SU-DHL-6 (cell line): ENCODE measurements at regions not wholly inside any gene's neighbourhood (a gene's known extent, or its start where the extent isn't known, plus 50 kb on each side); places are given as distances from the start of the nearest gene placed in this dataset.

ENCODE experiments used
- EZH2phosphoT487 ChIP-seq: fragments of 200-600 bp; sonication (generic), shearing (Covaris generic); conservative IDR thresholded peaks from 2 replicates; pipeline ENCODE4 v1.6.1; 2018; ENCODE audit warnings: mild to moderate bottlenecking, antibody characterized with exemption, low read length, moderate library complexity, mixed read lengths
- TF ChIP-seq, protein P1 (sequence below): fragments of 200-600 bp; sonication (generic); IDR thresholded peaks from one replicate; pipeline ENCODE4 v1.5.1; 2017; ENCODE audit warnings: antibody characterized with exemption, mild to moderate bottlenecking, low read length, moderate library complexity; ENCODE audit not compliant: insufficient read depth, poor library complexity, severe bottlenecking

DNA sequence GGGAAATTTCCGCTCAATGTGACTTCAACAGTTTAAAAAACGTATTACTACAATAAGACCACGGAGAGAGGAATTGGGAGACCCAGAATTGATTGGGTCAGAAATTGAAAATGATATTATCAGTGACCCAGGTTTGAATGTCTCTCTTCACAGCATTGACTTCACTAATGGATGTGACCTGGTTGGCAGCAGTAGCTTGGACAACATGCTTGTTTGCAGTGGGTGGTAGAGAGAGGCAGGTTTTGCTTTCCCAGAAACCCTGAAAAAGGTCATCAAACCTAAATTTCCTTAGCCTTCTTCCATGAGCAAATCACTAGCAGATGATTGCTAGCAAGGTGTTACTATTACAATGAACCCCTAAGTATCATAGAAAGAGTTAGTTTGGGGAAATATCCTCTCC, 89.7 kb upstream of the ANTXRL start:
- TF ChIP-seq, protein P1, sequence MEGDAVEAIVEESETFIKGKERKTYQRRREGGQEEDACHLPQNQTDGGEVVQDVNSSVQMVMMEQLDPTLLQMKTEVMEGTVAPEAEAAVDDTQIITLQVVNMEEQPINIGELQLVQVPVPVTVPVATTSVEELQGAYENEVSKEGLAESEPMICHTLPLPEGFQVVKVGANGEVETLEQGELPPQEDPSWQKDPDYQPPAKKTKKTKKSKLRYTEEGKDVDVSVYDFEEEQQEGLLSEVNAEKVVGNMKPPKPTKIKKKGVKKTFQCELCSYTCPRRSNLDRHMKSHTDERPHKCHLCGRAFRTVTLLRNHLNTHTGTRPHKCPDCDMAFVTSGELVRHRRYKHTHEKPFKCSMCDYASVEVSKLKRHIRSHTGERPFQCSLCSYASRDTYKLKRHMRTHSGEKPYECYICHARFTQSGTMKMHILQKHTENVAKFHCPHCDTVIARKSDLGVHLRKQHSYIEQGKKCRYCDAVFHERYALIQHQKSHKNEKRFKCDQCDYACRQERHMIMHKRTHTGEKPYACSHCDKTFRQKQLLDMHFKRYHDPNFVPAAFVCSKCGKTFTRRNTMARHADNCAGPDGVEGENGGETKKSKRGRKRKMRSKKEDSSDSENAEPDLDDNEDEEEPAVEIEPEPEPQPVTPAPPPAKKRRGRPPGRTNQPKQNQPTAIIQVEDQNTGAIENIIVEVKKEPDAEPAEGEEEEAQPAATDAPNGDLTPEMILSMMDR = no peak
- no peak for TF ChIP-seq EZH2phosphoT487
